OCI-LY1 (cell line): ENCODE measurements at regions not wholly inside any gene's neighbourhood (a gene's known extent, or its start where the extent isn't known, plus 50 kb on each side); places are given as distances from the start of the nearest gene placed in this dataset.

ENCODE experiments used
- CTCF ChIP-seq: fragments of 200-600 bp; sonication (generic), shearing (Covaris generic); IDR thresholded peaks from 2 replicates; pipeline ENCODE4 v1.5.1; 2017; ENCODE audit warnings: mild to moderate bottlenecking, antibody characterized with exemption, low read length, moderate library complexity, mixed read lengths
- EZH2 ChIP-seq: fragments of 200-600 bp; sonication (generic), shearing (Covaris generic); IDR thresholded peaks from 2 replicates; pipeline ENCODE4 v1.8.0; 2017; ENCODE audit warnings: borderline replicate concordance, mixed run types, mild to moderate bottlenecking, antibody characterized with exemption, low read length, moderate library complexity, mixed read lengths

DNA sequence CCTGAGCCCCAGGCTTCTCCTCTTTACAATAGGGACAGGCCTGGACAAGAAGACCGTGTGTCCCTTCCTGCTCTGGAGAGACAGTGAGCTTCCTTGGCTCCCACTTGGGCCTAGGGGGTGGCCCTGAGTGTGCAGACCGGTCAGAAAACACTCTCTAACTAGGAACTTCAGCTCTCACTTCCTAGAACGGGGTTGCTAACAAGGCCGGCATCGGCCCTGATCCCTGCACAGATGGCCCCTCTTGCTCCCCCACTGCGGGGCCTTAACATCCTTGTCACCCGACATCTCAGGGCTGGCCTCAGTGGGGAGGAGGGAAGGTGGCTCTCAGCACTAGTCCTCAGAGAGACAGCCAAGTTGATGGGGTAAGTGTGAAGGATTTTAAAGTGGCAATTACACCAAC lies 406.9 kb downstream of the CTTN start:
- TF ChIP-seq CTCF (no peak), EZH2 (no peak)
